Left lobe of liver (tissue), 2 donors: ENCODE measurements at regions not wholly inside any gene's neighbourhood (a gene's known extent, or its start where the extent isn't known, plus 50 kb on each side); places are given as distances from the start of the nearest gene placed in this dataset.
"Not testable (repeated sequence)": the region's sequence is repeated elsewhere in the genome, so short reads cannot be mapped to it uniquely, and the experiment has no call there.

Experiments
- ATAC-seq: fragments of 200-7000 bp; cut with Tn5 transposase; one replicate; pipeline ENCODE4 v1.9.1; 2020; ENCODE audit warnings: mild to moderate bottlenecking, moderate library complexity
- DNase-seq: peaks from one replicate; pipeline ENCODE4 v3.0.0-alpha.2; 2020; ENCODE audit warnings: low spot score
- donor health status: DM: no; HTN: no; CAD: no; lungs with moderate emphysema.
- donor health status: DM: no; HTN: yes; CAD: no.

- ATAC-seq (no peak), DNase-seq (no peak)
Observed at GRCh38 chr7:155377071-155377837, 79.6 kb downstream of the INSIG1 start.

GRCh38 chr7:155377838-155378579 lies 79.9 kb upstream of the EN2 start:
- ATAC-seq (peak; percentile 39), DNase-seq (no peak)

- ATAC-seq = no peak
Observed at GRCh38 chr7:155378580-155378934, 79.4 kb upstream of the EN2 start.

DNA sequence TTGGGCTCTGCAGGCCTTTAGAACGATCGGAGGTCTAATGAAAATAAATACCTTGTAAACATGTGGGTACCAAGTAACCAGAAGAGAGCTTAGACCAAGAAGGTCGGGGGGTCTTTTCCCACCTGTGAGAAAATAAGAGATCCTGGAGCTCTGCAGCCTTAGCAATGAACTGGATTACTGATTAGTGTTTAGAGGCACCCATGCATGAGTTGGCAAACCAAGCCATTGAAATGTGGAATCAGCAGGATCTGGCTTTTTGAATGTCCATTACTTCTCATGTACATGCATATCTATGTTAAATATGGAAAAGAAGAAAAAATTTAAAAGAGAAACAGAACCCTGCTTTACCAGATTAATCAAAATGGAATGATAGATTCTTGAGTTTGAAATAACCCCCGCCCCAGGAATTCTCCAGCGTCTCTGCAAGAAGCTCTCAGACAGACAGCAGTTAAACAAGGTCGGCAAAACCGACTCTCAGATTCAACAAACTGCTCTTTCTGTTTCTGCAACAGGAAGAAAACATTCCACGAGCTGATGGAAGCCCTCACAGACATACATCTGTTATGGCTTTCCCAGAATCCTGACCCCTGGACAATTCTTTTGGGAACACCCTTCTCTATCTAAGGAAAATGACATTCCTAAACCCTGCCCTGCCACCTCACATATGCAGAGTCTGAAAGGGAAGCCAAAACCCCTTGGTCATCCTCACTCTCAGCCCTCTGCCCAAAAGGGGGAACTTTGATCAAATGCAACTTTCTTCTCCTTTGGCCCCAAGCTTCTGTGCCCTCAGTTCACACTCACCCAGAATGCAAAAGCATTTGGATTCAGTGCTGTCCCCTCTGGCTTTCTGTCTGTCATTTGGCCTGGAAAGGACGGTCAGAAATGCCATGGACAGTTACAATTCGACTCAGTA lies 78.7 kb upstream of the EN2 start:
- no peak for DNase-seq
- no peak for ATAC-seq

More at GRCh38 chr7:155378580-155378934, 79.4 kb upstream of the EN2 start:
- DNase-seq = no peak

- DNase-seq (peak; percentile 76), ATAC-seq (peak; percentile 91)
Observed at GRCh38 chr7:155380221-155380861, 77.6 kb upstream of the EN2 start.

- DNase-seq (no peak), ATAC-seq (peak; percentile 10)
Observed at GRCh38 chr7:155380976-155381851, 76.7 kb upstream of the EN2 start.

DNA sequence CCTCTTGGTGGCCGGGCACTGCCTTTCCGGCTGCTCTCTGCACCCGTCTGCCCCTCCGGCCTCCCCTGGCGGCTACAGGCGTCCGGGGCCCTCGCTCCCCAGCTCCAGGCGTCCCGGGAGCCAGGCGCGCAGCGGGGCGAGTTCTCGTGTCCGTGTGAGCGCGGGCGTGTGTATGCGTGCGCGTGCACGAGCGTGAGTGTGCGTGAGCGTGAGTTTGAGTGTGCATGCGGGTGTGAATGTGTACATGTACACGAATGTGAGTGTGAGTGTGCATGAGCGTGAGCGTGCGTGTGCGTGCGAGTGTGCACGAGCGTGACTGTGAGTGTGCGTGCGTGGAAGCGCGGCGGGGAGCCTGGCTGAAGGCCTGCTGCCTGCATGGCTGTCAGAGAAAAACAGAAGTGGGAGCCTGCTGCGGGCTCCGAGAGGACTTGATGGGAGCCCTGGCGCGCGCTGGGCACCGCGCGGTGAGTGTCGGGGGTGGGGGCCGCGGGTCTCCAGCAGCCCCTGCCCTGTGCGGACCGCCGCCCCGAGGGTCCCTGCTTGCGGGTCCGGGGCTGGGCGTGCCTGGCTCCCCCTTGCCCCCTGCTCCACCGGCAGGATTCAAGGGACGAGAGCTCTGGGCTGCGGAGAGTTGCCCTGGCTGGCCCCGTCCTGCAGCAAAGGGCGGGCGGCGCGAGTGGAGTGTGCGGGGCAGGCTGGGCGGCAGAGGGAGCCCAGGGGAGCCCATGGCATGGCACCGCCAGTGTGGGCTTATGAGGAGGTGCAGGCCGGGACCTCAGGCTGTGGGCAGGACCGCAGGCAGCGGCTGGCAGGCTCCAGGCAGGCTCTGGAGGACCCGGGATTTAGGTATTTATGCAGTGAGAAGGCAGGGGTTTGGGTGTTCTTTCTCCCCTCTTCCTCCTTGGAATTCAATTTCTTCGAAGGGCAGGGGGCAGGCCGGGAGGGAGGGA lies 75.8 kb upstream of the EN2 start:
- DNase-seq (no peak), ATAC-seq (peak; percentile 27)

DNA sequence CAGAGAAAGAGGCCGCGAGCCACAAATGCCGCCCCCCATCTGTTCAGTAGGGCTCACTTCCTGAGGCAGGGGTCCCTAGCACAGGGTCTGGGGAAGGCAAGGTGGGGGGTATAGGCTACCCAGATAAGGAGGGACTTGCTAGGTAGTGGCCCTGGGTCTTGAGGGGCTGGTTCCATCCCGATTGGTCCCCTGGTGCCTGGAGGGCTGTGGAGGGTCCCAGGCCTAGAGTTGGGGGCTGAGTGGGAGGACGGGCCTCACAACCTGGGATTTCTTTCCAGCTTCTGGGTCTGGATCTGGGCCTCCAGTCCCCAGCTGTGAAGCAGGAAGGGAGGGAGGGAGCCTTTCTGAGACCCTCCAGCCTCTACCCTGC lies 75.1 kb upstream of the EN2 start:
- ATAC-seq (no peak), DNase-seq (no peak)

DNA sequence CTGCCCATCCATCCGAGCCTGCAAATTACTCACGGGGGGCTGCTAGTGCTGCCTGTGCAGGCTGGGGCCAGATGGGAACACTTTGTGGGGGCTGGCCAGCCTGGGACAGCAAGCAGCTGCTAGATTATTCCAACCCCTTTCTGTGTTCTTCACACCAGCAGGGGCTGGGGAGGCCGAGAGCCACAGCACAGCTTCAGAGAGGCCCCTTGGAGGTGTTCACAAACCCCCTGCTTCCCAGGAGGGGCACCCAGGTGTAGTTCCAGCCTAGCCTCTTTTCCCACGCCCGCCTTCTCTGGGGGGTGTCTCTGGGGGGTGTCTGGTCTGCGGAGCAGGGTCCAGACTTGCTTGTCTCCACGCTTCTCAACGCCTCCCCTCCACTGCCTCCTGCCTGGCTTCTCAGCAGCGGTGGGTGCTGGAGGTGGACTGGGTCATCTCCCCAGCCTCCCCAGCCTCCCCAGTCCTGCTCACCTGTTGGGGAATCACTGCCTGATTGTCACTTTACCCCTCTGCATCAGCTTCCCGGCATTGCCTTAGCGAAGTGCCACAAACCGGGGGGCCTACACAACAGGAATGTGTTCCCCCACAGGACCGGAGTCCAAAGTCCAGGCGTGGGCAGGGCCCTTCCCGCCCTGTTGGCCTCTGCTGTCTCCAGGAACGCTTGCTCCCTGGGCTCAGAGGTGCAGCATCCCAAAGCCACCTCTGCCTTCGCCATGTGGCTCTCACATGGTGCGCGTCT lies 74.0 kb upstream of the EN2 start:
- no peak for ATAC-seq
- no peak for DNase-seq

GRCh38 chr7:155384751-155385150 lies 73.2 kb upstream of the EN2 start:
- ATAC-seq (no peak), DNase-seq (no peak)

DNA sequence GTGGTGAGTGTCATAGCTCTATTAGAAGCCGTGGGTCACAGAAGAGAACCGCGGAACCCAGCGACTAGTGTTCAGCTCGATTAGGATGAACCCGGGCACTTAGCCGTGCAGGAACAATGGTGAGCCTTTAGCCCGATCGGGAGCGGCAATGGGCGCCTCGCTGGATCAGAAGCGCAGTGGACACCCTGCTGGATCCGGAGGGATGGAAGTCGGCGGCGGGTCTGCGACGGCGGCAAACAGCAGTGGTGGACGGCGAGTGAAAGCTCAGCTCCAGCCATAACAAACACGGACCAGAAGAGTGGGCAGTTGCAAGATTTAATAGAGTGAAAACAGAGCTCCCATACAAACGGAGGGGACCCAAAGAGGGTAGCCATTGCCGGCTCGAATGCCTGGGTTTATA lies 72.7 kb upstream of the EN2 start:
- not testable (repeated sequence) for DNase-seq, ATAC-seq

GRCh38 chr7:155386608-155387007 lies 71.3 kb upstream of the EN2 start:
- ATAC-seq (no peak), DNase-seq (no peak)

- DNase-seq = no peak
- no peak for ATAC-seq
Observed at GRCh38 chr7:155387066-155387620, 70.8 kb upstream of the EN2 start.

- ATAC-seq = no peak
- no peak for DNase-seq
Observed at GRCh38 chr7:155388561-155388960, 69.4 kb upstream of the EN2 start.

- ATAC-seq (no peak), DNase-seq (no peak)
Observed at GRCh38 chr7:155391414-155391813, 66.5 kb upstream of the EN2 start.

- ATAC-seq (peak; percentile 19), DNase-seq (no peak)
Observed at GRCh38 chr7:155392726-155393570, 65.0 kb upstream of the EN2 start.

DNA sequence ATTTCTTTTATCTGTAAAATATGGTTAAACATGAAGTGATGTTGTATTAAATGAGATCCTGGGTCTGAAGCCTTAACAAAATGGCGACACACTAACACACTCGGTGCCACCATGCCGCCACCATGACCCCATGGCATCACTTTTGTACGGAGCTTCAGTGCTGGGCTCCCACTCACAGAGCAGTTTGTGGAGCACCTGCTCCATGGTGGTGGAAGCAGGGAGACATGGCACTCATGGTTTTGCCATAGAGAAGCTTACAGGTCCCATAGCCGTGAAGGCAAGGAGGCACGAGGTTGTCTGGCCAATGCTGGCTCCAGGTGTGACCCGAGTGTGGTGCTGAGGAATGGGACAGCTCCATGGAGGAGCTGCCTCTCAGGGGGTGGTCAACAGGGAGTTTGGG lies 63.5 kb upstream of the EN2 start:
- no peak for ATAC-seq
- no peak for DNase-seq
